ENCODE measurements at regions not wholly inside any gene's neighbourhood (a gene's known extent, or its start where the extent isn't known, plus 50 kb on each side); places are given as distances from the start of the nearest gene placed in this dataset.

DNA sequence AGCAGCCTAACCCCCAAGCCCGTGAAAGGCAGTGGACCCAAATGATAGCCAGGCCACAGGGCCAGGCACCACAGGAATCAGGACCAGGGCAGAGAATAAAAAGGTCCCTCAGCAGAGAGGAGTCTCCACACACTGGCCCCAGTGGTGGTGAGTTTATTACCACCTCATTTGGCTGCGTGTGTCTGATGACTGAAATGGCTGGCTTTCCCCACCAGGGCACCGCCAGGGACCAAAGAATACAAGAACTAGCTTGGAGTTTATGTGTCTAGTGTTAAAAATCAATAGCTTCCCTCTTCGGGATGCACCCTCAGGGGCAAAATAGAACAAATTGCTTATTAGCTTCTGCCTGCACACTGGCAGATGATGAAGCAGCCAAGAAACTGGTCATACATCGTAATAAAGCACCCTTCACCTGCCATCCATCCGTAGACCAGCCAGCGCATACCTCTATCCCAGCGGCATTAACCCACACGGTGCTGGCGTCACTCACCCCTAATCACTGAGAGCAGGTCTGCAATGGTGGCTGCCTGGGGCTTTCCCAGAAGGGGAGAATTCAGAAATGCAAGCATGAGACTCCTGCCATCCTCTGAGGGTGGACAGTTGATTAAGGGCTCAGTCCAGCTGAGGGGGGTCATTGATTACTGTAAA lies 223.7 kb upstream of the ZMIZ1 start:
- no peak for DNase-seq (ENCODE audit: low read depth in 4 of 4, low spot score in 2 of 4)

DNA sequence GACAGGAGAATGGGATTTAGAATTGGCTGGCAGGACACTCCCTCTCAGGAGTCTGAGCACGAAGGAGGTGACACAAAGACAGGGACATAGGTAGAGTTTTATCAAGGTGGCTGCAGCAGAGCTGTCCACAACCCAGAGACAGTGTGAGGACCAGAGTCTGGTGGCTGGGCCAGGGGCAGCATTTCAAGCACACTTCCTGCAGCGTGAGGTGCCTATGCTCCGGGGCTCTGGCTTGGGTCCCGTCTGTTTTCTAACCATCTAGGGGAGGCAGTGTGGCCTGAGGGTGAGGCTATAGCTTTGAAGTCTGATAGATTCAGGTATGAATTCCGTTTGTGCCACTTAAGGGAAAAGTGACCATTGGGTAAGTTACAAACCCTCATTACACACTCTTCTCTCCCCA lies 222.7 kb upstream of the ZMIZ1 start:
- no peak for DNase-seq (ENCODE audit: low read depth in 4 of 4, low spot score in 2 of 4)

DNA sequence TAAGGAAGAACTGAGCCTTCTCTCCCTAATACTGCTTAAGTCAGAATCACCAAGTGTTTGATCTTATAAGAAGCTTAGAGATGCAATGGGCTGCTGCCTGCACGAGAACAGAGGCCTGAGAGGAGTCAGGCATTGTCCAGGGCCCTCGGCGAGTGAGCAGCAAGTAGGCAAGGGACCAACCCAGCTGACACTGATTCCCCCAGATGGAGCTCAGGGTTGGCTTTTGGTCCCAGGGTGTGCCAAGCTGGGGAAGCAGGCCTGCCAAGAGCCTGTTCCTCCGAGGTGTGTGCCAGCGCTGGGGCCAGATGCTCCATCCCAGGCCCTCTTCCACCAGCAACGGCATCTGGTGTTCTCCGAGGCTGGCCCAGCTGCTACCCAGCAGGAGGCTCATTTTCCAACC lies 222.0 kb upstream of the ZMIZ1 start:
- DNase-seq (ENCODE audit: low read depth in 4 of 4, low spot score in 2 of 4): no peak

DNA sequence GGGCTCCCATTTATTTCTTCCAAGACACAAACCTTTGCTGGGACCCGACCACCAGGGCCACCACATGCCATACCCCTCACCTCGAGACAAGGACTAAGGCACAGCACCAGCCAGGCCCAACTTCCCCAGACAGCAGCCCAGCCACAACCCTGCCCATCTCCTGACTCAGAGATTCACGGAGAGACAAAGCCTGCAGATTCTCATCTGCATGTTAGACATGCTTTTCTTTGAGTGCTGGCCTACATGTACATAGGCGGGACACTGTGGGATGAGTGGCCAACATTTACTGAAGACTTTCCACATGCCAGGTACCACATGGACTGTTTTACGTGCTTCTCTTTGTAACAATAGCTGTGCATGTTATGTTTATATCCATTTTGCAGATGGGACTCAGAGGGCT lies 221.3 kb upstream of the ZMIZ1 start:
- no peak for DNase-seq (ENCODE audit: low read depth in 4 of 4, low spot score in 2 of 4)

DNA sequence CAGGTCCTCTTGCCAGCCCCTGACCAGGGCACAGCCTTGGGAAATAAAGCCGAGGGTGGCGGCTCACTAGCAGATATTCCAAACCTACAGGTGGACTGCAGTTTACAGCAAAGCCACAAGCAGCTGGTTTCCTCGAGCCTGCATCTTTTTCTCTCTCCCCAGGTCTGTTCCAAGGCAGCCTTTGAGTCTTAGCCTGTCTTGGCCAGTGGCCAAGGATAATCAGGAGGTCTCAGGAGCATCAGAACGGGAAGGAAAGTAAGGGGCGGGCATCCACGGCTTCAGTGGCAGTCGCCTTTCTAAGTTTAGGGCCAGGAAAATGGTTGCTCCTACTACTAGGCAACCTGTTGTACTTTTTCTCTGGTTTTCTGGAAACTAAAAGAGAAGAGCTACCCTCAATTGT lies 219.7 kb upstream of the ZMIZ1 start:
- DNase-seq (ENCODE audit: low read depth in 4 of 4, low spot score in 2 of 4): no peak

DNA sequence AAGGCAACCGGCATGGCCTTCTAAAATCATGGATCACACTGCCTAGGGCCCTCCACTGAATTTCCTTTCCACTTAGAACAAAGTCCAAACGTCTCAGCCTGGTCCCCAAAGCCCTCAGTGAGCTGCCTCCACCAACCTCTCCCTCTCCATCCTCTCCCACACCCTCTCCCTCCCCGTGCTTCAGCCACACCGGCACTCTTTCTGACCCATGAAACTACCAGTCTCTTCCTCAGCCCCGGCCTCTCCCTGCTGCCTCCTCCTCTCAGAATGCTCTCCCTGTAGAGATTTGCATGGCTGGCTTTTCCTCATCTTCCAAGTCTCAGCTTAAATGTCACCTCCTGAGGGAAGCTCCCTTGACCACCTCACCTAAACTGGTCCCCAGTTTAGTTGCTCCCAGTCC lies 219.0 kb upstream of the ZMIZ1 start:
- no peak for DNase-seq (ENCODE audit: low read depth in 4 of 4, low spot score in 2 of 4)

DNA sequence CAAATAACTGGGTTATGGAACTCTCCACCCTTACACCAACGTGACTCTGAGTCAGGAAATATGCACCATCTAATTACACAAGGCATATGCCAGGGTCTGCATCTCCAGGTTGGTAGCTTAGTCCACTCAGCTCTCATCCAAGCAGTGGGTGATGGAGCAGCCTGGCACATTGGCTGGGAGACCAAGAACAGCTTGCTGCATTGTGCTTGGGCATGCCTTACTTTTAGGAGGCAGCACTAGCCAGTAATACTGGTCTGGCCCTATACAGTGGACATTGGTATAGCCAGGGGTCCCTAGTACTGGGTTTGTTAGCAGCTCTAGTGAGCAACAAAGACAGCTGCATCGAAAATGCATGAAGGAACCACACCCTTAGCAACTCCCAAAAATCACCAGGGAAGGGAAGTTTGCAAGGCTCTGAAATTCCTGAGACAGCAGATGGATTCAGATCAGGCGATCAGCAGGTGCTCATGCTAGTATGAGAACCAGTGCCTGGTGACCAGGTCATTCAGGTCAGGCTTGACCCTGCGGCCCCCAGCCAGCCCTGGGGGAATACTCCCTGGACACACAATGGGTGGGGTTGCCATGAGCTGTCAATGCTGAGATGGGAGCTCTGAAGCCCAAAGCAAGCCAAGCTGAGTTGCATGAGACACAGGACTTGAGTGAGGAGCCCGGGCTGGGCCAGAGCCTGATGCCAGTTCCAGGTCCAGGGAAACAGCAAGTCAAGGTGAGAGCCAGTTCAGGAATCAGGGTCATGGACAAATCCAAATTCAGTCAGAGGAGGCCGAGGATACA lies 217.9 kb upstream of the ZMIZ1 start:
- DNase-seq (ENCODE audit: low read depth in 4 of 4, low spot score in 2 of 4): no peak

DNA sequence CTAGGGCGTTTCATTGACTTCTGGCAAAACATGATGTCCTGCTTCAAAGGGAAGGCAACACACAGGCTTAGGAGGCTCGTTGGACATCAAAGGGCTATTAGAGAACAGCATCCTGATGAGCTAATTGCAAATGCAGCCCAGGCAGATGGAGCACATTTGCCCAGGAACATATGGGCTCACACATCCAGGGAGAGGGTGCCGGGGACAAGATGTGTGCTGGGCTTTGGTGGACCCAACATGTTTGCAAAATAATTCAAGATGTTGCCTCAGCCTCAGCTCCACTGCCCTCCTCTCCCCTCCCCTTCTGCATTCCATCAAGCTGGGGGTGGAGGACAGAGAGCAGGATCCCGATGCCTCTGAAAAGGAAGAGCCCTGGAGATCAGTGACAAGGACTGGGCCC lies 217.1 kb upstream of the ZMIZ1 start:
- no peak for DNase-seq (ENCODE audit: low read depth in 4 of 4, low spot score in 2 of 4)

DNA sequence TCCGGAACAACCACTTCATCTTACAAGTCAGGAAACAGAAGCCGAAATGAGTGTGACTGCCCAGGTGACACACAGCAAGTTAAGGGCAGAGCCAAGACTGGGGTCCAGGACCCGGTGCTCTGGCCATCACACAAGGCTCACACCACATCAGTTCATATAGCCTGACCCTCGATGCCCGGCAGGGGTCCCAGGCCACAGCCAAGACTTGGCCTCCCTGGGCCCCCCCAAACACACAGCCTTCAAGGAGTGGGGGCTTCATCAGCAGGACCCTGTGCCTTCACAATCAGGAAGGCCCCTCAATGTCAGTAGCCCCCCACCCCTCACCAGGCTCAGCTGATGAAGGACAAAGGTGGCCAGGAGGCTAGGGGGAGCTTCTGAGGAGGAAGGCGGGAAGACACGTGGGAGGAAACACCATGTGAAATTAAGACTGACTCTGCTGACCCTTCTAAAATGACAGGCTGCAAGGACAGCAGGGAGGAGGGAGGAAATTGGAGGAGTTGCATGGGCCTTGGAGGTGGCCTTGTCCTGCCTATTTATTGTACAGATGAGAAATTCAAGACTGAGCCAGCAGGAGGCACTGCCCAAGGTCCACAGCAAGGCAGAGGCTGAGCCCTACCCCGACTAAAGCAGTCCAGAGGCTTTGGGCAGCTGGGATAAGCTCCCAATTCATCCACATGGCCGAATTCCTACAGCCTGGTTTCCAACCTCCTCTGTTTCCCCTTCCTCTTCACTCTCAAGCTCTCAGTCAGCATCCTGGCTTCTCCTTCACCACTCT lies 216.1 kb upstream of the ZMIZ1 start:
- DNase-seq (ENCODE audit: low read depth in 4 of 4, low spot score in 2 of 4): peak in 2 of 4 donors; percentile 15 to 31

DNA sequence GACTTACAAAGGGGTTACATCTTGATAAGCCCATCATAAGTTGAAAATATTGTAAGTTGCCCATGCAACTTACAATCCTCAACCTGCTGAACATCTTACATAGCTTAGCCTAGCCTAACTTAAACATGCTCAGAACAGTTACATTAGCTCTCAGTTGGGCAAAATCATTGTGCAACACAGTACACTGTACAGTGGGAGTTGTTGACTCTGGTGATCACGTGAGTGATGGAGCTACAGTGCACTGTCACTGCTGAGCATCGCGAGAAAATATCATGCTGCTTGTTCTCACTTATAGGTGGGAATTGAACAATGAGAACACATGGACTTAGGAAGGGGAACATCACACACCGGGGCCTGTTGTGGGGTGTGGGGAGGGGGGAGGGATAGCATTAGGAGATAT lies 214.9 kb upstream of the ZMIZ1 start:
- DNase-seq (ENCODE audit: low read depth in 4 of 4, low spot score in 2 of 4): no peak

DNA sequence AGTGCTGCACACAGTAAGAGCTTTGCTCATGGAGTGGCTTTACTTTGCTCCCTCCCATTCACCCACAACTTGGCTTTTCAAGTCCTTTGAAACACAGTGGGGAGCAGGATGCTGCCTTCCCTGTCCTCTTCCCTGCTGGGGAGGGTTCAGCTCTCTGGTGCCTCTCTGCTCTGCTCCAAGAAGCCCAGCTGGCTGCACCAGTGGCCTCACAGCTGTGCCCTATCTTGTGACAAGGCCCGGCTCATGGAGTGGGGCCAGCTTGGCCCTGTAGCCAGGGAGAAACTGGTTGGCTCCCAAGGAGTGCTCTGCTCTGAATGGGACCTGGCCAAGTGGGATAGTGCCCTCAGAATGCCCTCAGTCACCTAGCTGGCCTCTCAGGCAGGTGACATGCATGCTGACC lies 212.3 kb upstream of the ZMIZ1 start:
- DNase-seq (ENCODE audit: low read depth in 4 of 4, low spot score in 2 of 4): peak in 1 of 4 donors; percentile 9

DNA sequence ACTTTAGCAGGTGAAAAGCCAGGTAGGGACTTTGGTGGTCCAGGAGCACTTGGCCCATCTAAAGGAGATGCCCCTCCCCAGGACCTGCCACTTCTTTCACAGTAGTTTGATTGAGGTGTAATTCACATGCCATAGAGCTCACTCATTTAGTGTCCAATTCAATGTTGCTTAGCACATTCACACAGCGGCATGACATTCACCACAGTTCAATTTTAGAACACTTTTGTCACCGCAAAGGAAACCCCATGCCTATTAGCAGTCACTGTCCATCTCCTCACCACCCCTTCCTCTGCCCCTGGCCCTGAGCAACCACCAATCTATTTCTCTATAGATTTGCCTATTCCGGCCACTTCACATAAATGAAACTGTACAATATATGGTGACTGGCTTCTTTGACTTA lies 211.6 kb upstream of the ZMIZ1 start:
- DNase-seq (ENCODE audit: low read depth in 4 of 4, low spot score in 2 of 4): no peak

DNA sequence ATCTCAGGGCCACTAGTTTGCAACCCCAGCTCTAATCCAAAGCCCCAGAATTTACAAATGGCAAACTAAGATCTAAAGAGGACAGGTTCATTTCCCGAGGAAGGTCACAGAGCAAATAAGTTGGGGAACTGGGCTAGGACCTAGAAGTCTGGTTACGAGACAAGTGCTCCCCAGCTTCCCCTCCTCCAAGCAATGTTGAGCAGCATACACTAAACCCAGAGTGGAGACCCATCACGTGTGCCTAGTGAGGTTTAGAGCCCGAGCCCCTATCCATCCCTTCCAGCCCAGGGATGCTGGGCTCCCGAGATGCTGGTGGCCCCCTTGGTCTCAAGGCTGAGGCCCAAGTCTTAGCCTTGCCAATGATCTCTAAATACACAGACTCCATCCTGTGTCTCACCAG lies 209.5 kb upstream of the ZMIZ1 start:
- DNase-seq (ENCODE audit: low read depth in 4 of 4, low spot score in 2 of 4): no peak

DNA sequence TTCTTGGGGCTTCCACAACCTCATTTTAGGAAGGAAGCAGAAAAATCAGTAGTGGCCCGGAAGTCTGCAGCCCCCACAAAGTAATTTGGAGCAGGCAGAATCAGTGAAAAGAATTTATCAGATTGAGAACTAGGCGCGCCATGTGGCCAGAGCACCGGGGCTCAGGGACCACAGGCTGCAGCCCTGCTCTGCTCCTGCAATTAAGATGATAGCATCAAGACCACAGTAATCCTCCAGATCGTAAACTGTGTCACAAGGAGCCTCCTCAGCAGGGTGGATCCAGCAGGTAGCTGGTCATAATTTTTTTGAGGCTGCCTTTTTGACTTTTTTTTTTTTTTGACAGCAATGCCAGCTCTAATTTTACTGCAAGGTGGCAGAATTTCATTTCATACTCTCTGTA lies 209.0 kb upstream of the ZMIZ1 start:
- no peak for DNase-seq (ENCODE audit: low read depth in 4 of 4, low spot score in 2 of 4)

DNA sequence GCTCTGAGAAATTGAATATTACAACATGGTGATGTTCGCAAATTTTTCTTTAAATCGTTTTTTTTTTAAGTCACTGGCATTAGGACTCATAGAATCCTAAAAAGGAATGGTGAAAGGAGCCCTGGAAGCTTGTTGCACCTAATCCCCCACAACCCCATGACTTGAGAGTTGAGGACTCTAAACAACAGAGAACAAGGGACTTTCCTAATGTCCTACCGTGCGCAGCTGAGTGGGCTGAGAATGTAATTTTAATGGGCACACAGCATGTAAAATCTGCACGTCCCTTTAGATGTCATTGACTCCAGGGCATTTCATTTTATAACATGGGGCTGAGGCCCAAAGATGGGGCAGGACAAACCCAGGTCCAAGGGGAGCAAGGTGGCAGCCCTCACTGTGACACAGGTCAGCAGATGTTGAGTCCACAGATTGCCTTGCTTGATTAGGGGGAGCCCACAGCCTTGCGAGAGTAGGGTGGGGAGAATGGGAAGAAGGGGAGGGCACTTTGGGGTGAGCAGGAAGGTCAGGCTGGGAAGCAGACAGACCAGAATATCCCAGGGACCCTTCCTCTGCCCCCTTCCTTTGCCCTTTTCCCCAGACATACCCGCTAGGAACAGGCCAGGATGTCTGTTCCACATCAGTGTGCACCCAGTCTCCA lies 208.4 kb upstream of the ZMIZ1 start:
- no peak for DNase-seq (ENCODE audit: low read depth in 4 of 4, low spot score in 2 of 4)

DNA sequence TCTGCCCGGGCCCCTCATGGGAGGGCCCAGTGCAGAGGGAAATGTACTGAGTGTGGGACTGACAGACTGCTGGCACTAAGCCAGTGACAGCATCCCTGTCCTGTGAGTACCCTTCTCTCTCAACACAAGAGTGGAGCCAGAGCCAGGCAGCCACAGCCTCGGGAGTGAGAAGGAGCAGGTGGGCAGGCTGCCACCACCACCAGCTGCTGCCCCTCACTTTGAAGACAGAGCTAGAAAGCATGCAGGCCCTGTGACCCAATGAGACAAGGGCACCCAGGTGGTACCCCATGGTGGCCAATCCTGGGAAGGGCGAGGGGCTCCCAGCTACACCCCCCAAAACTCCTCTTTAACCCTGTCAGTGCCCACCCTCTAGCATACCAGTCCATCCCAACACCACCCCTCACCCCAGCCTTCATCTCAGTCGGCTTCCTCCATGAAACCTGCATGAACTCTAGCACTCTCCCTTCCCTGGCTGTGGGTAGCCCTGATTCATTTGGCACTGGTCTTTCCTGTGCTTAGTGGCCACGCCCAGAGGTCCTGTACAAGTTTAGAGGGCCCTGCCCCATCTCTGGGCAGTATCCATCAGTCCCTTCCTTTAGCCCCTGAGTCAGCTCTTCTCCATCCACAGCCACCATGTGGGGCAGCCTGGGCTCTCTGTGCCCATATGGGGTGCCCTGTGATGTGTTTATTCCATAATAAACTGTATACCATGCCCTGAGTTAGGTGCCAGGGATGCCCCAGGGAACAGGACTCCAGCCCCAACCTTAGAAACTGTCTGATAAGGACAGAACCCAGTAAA lies 207.0 kb upstream of the ZMIZ1 start:
- no peak for DNase-seq (ENCODE audit: low read depth in 4 of 4, low spot score in 2 of 4)

DNA sequence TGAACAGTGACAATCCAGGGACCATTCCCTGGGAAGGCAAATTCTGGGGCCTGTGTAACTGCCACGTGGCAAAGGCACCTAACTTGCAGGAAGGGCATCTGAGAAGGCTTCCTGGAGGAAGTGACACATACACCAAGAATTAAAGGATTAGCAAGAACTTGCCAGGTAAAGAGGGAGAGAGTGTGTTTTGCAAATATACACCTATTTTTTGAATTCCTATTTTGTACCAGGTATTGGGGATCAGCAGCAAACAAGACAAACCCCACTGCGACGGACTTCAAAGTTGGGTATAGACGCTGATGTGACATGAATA lies 206.5 kb upstream of the ZMIZ1 start:
- no peak for DNase-seq (ENCODE audit: low read depth in 4 of 4, low spot score in 2 of 4)

DNA sequence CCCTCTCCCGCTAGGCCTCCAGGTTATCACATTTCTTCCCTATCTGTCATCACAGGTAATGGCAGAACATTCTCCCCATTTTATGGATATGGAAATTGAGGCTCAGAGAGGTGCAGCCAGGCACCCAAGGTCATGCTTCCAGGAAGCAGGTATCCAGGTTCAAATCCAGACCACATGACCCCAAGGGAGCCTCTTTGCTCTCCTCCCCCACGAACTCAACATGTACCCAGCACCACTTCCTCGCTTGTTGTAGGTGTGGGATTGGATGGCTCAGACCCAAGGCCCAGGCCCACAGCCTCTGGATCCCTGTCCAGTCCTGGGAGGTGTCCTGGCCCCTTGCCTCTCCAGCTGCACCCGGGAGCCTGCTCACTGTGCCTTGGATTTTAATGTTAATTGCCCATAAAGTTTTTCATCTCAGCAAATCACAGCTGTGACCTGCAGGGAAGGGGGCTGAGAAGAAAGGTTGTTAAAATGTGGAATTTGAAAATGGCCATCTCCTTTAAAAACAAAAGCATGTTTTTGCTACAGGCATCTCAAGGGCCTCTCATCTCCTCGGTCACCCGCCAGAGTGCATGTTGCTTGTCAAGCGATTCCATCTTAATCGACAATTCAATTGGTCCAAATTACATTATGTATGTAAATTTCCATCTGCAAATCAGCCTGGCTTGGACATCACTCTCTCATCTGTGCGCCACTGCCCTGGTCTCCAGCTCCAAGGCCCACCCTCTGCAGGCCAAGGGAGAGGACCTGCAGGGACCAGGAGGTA lies 205.4 kb upstream of the ZMIZ1 start:
- no peak for DNase-seq (ENCODE audit: low read depth in 4 of 4, low spot score in 2 of 4)

DNA sequence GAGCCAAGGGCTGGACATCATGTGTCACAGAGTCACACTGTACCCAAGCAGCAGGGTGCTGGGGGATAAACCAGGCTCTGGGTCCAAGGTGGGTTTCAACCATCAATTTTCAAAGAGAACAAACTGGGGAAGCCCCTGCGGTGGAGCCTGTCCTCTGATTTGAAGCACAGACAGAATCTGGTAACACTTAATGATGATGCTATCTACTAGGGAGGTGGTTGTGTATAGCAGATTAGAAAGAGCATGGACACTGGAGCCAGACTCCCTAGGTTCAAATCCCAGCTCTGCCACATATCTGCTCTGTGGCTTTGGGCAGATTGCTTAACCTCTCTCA lies 204.9 kb upstream of the ZMIZ1 start:
- DNase-seq (ENCODE audit: low read depth in 4 of 4, low spot score in 2 of 4): no peak
